ENCODE measurements at regions not wholly inside any gene's neighbourhood (a gene's known extent, or its start where the extent isn't known, plus 50 kb on each side); places are given as distances from the start of the nearest gene placed in this dataset.
A peak's percentile ranks its signal among the peaks of the same experiment; 100 is the strongest.
"Not testable (repeated sequence)": the region's sequence is repeated elsewhere in the genome, so short reads cannot be mapped to it uniquely, and the experiment has no call there.

DNA sequence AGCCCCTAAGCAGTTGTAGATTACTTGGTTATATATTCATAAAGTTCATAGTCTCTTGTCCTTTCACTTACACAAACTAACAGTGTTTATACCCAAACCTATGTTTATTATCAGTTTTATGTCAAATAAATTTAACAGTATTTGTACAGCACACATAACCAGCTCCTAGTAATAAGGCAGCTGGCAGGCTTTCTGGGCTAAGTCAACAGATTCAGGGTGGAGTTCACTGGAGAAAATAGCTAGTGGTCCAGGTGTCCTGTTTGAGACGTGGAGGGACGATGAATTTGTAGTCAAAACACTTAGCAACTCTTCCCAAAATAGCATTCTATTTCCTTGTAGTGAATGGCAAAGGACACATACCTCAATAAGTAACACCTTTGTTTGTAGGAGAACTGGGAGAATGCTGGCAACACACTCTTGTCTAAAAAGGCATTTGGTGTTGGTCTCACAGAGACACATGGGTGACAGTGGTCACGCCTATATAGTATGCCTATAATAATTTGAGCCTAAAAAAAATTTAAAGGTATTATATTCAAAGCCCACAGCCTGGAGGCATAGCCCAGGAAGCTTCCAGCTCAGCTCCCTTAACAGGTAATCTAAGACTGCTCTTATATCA is 156.4 kb upstream of the CARMIL1 start:
- Mint-ChIP-seq H3K4me3 (no peak overlapping the region), H3K36me3 (ENCODE audit: low read depth) (peaks cover 68% of the 10 kb centered on the region), H3K4me1 (peaks cover 40% of the 10 kb centered on the region), H3K27ac (no peak overlapping the region), H3K9me3 (no peaks in the 10 kb centered on the region), H3K27me3 (no peaks in the 10 kb centered on the region)
- no peak for ATAC-seq
- DNase-seq = no peak

DNA sequence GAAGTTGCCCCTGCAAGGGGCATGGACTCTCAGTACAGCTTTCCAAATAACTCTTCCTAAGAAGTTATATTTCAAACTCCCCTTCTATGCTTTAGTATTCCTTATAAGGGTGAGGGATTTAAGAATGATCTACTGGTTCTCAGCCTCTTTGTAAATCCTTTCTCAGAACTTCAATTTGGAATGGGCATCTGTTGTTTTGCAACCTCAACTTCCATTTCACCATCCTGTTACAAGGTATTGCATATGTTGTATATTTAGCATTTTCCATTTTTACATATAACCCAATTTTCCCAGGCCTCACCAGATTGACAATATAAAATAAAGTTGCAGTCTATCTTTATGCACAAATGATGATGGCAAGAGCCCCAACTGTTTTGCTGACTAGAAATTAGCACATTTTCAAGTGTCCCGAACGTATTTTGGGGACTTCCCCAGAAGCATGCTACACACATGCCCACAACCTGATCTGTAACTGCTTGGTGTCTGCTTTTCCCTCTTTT is 154.9 kb upstream of the CARMIL1 start:
- Mint-ChIP-seq H3K4me3 (no peak overlapping the region), H3K9me3 (no peaks in the 10 kb centered on the region), H3K27ac (no peak overlapping the region), H3K4me1 (peaks cover 30% of the 10 kb centered on the region), H3K36me3 (ENCODE audit: low read depth) (peaks cover 64% of the 10 kb centered on the region), H3K27me3 (no peaks in the 10 kb centered on the region)
- ATAC-seq (no peak), DNase-seq (no peak)

- peaks cover 28% of the 10 kb centered on the region for H3K4me1 Mint-ChIP-seq
- H3K27me3 Mint-ChIP-seq = no peaks in the 10 kb centered on the region
- DNase-seq = no peak
- no peak overlapping the region for H3K27ac Mint-ChIP-seq
- H3K36me3 Mint-ChIP-seq (ENCODE audit: low read depth) = peaks cover 73% of the 10 kb centered on the region
- no peaks in the 10 kb centered on the region for H3K9me3 Mint-ChIP-seq
- no peak for ATAC-seq
- H3K4me3 Mint-ChIP-seq = no peak overlapping the region
Measured at GRCh38 chr6:25125736-25126135, 153.4 kb upstream of the CARMIL1 start.

DNA sequence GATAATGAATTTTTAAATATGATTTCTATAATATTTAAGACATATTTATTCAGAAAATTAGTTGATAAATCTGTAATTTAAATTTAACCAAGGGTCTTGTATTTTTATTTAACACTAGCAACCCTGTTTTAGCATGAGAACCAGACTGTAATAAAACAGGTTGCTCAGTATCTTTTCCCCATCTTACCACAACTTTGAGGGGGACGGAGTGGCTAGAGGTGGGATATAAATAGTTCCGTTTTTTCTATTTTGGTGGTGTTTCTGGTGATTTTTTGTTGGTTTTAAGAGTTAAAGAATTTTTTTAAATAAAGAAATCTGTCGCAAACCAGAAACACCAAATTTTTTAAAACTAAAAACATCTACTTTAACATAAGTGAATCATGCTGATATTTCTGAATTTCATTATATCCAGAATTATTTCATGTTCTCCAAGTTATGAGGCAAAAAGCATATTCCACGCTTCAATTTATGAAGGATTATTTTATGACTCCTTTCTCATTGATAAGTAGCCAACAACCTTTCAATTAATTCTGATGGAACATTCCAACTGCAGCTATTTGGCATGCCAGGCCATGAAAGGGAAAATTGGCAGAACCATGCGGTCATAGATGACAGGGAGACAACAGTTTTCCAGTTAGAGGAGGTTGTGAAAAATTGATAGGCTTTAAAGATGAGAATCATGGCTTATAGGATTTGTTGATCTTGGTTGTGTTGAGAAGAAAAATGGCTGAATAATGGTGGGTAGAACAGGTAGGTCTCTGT is 151.9 kb upstream of the CARMIL1 start:
- Mint-ChIP-seq H3K27ac (no peak overlapping the region), H3K27me3 (no peaks in the 10 kb centered on the region), H3K4me1 (peaks cover 33% of the 10 kb centered on the region), H3K4me3 (no peak overlapping the region), H3K36me3 (ENCODE audit: low read depth) (peaks cover 71% of the 10 kb centered on the region), H3K9me3 (no peaks in the 10 kb centered on the region)
- DNase-seq (no peak), ATAC-seq (no peak)

GRCh38 chr6:25130518-25130917 is 148.7 kb upstream of the CARMIL1 start:
- DNase-seq = no peak
- ATAC-seq = no peak
- H3K9me3 Mint-ChIP-seq = peaks cover 14% of the 10 kb centered on the region
- H3K4me3 Mint-ChIP-seq = no peak overlapping the region
- peaks cover 78% of the 10 kb centered on the region for H3K36me3 Mint-ChIP-seq (ENCODE audit: low read depth)
- H3K27me3 Mint-ChIP-seq = no peaks in the 10 kb centered on the region
- H3K4me1 Mint-ChIP-seq = peaks cover 50% of the 10 kb centered on the region
- H3K27ac Mint-ChIP-seq = no peak overlapping the region

GRCh38 chr6:25132934-25133333 is 146.2 kb upstream of the CARMIL1 start:
- H3K4me3 Mint-ChIP-seq = peak overlapping the region; percentile 57
- peaks cover 58% of the 10 kb centered on the region for H3K4me1 Mint-ChIP-seq
- DNase-seq (no peak), ATAC-seq (no peak)
- H3K27ac Mint-ChIP-seq = peak overlapping the region; percentile 14
- peaks cover 14% of the 10 kb centered on the region for H3K9me3 Mint-ChIP-seq
- H3K36me3 Mint-ChIP-seq (ENCODE audit: low read depth) = peaks cover 82% of the 10 kb centered on the region
- H3K27me3 Mint-ChIP-seq = no peaks in the 10 kb centered on the region

DNA sequence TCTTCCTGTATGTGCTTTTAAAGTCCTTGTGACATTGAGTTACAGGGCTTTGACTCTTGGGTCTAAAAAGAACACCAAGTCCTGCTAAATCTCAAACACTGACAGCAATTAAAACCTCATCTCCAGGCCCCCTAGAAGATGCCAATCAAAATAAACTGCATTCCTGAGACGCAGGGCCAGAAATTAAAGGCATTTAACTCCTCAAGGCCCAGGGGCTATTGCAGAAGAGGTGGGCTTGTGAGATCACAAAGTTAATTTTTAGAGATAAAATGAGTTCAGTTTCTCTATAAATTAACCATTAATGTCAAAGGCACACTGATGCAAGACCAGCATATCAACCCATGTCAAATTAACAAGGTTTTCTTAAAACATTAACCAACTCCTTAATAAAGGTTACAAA is 145.6 kb upstream of the CARMIL1 start:
- H3K27ac Mint-ChIP-seq = no peak overlapping the region

DNA sequence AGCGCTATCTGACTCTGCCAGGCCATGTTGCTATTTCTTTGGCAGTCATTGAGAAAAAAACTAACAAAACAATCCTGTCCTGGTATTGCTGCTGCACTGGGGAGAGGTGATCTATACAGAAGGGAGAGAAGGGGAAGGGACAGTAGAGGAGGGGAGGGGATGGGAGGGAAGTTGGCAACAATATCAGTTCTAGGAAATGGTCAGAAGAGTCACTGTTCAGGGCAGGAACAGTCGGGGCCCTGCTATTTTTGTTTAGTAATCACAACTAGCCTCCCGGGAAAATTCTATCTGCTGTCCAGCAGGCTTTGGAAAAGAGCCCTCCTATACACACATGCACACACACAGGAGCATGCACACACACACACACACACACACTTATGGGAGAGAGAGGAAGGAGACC is 142.3 kb upstream of the CARMIL1 start:
- ATAC-seq (no peak), DNase-seq (peak; percentile 18)
- Mint-ChIP-seq H3K4me1 (peaks cover 55% of the 10 kb centered on the region), H3K36me3 (ENCODE audit: low read depth) (peaks cover 54% of the 10 kb centered on the region), H3K4me3 (peak overlapping the region; percentile 91), H3K27ac (peak overlapping the region; percentile 99), H3K27me3 (no peaks in the 10 kb centered on the region), H3K9me3 (peaks cover 14% of the 10 kb centered on the region)

More for the DNA sequence above, 145.6 kb upstream of the CARMIL1 start:
- H3K9me3 Mint-ChIP-seq = peaks cover 14% of the 10 kb centered on the region
- H3K4me1 Mint-ChIP-seq = peaks cover 63% of the 10 kb centered on the region
- peaks cover 82% of the 10 kb centered on the region for H3K36me3 Mint-ChIP-seq (ENCODE audit: low read depth)
- H3K27me3 Mint-ChIP-seq = no peaks in the 10 kb centered on the region
- H3K4me3 Mint-ChIP-seq = no peak overlapping the region
- no peak for DNase-seq
- ATAC-seq = no peak

- peaks cover 50% of the 10 kb centered on the region for H3K4me1 Mint-ChIP-seq
- H3K4me3 Mint-ChIP-seq = peak overlapping the region; percentile 91
- ATAC-seq = no peak
- H3K9me3 Mint-ChIP-seq = peaks cover 14% of the 10 kb centered on the region
- peak overlapping the region; percentile 99 for H3K27ac Mint-ChIP-seq
- H3K27me3 Mint-ChIP-seq = no peaks in the 10 kb centered on the region
- DNase-seq = no peak
- H3K36me3 Mint-ChIP-seq (ENCODE audit: low read depth) = peaks cover 50% of the 10 kb centered on the region
Measured at GRCh38 chr6:25137480-25137879, 141.7 kb upstream of the CARMIL1 start.

DNA sequence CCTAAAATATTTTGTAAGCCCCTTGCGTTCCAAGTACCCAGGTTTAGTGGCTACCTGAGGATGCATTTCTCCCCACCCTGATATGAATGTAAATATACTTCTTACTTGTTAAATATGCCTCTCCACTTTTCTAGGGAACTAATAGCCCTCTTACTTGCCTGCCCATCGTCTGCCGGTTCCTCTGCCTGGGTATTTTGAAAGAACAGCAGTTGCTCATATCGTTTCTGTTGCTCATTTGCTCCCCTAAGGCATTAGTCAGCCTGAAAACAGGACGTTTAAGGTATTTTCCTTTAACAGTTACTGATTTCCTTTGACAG is 141.3 kb upstream of the CARMIL1 start:
- Mint-ChIP-seq H3K27ac (peak overlapping the region; percentile 99), H3K36me3 (ENCODE audit: low read depth) (peaks cover 46% of the 10 kb centered on the region), H3K27me3 (no peaks in the 10 kb centered on the region), H3K4me3 (peak overlapping the region; percentile 91), H3K9me3 (peaks cover 10% of the 10 kb centered on the region), H3K4me1 (peaks cover 48% of the 10 kb centered on the region)
- DNase-seq = peak; percentile 51
- no peak for ATAC-seq

GRCh38 chr6:25138233-25138933 is 140.8 kb upstream of the CARMIL1 start:
- Mint-ChIP-seq H3K27me3 (no peaks in the 10 kb centered on the region), H3K9me3 (peaks cover 5% of the 10 kb centered on the region), H3K4me1 (peaks cover 44% of the 10 kb centered on the region), H3K4me3 (peak overlapping the region; percentile 91), H3K36me3 (ENCODE audit: low read depth) (peaks cover 41% of the 10 kb centered on the region), H3K27ac (peak overlapping the region; percentile 99)
- ATAC-seq (peak; percentile 95), DNase-seq (peak; percentile 64)

GRCh38 chr6:25138934-25139415 is 140.2 kb upstream of the CARMIL1 start:
- ATAC-seq = no peak

GRCh38 chr6:25139608-25140007 is 139.6 kb upstream of the CARMIL1 start:
- not testable (repeated sequence) for DNase-seq, H3K9me3 Mint-ChIP-seq, H3K4me3 Mint-ChIP-seq, H3K27me3 Mint-ChIP-seq, ATAC-seq
- Mint-ChIP-seq H3K27ac (peak overlapping the region; percentile 99), H3K4me1 (peaks cover 37% of the 10 kb centered on the region), H3K36me3 (ENCODE audit: low read depth) (peaks cover 28% of the 10 kb centered on the region)

More at GRCh38 chr6:25138934-25139415, 140.2 kb upstream of the CARMIL1 start:
- H3K4me1 Mint-ChIP-seq = peaks cover 40% of the 10 kb centered on the region
- H3K36me3 Mint-ChIP-seq (ENCODE audit: low read depth) = peaks cover 35% of the 10 kb centered on the region
- H3K27ac Mint-ChIP-seq = peak overlapping the region; percentile 99
- peaks cover 4% of the 10 kb centered on the region for H3K9me3 Mint-ChIP-seq
- no peaks in the 10 kb centered on the region for H3K27me3 Mint-ChIP-seq
- no peak for DNase-seq
- H3K4me3 Mint-ChIP-seq = peak overlapping the region; percentile 91

- no peak overlapping the region for H3K27ac Mint-ChIP-seq
- H3K36me3 Mint-ChIP-seq (ENCODE audit: low read depth) = peaks cover 2% of the 10 kb centered on the region
Measured at GRCh38 chr6:25142506-25142905, 136.7 kb upstream of the CARMIL1 start.

More at GRCh38 chr6:25142506-25142905, 136.7 kb upstream of the CARMIL1 start:
- ATAC-seq (no peak), DNase-seq (no peak)
- Mint-ChIP-seq H3K4me3 (no peak overlapping the region), H3K9me3 (no peaks in the 10 kb centered on the region), H3K27me3 (no peaks in the 10 kb centered on the region), H3K4me1 (peaks cover 25% of the 10 kb centered on the region)

All from activated naive CD8-positive, alpha-beta T cell treated with anti-CD3 and anti-CD28 coated beads, Interleukin-2, amount 50 U/mL, for 24 hours (primary cell).